H9 (cell line): ENCODE measurements at regions not wholly inside any gene's neighbourhood (a gene's known extent, or its start where the extent isn't known, plus 50 kb on each side); places are given as distances from the start of the nearest gene placed in this dataset.

Experiments used
- DNase-seq: peaks from one replicate; pipeline ENCODE4 v3.0.0-alpha.2; 2017
- H2AFZ ChIP-seq: one replicate; pipeline ENCODE4 v1.6.1; 2013; ENCODE audit warnings: mild to moderate bottlenecking, low read length, control low read depth, moderate library complexity
- H2AK5ac ChIP-seq: 2 replicates; pipeline ENCODE4 v1.6.1; 2013; ENCODE audit warnings: low read length, control low read depth, mixed read lengths; ENCODE audit not compliant: insufficient read length
- H2BK120ac ChIP-seq: one replicate; pipeline ENCODE4 v1.6.1; 2013; ENCODE audit warnings: low read depth, mild to moderate bottlenecking, low read length, control low read depth, inconsistent platforms; ENCODE audit not compliant: poor library complexity, severe bottlenecking
- H2BK12ac ChIP-seq: 2 replicates; pipeline ENCODE4 v1.6.1; 2013; ENCODE audit warnings: low read length, control low read depth, mixed read lengths, low read depth; ENCODE audit not compliant: insufficient read length
- H2BK15ac ChIP-seq: 2 replicates; pipeline ENCODE4 v1.6.1; 2013; ENCODE audit warnings: low read depth, low read length, control low read depth
- H2BK20ac ChIP-seq: one replicate; pipeline ENCODE4 v1.6.1; 2013; ENCODE audit warnings: low read depth, mild to moderate bottlenecking, low read length, control low read depth, inconsistent platforms; ENCODE audit not compliant: poor library complexity, severe bottlenecking
- H2BK5ac ChIP-seq: 2 replicates; pipeline ENCODE4 v1.6.1; 2013; ENCODE audit warnings: low read length, control low read depth, mixed read lengths; ENCODE audit not compliant: insufficient read length
- H3K14ac ChIP-seq: 2 replicates; pipeline ENCODE4 v1.6.1; 2013; ENCODE audit warnings: low read length, control low read depth; ENCODE audit not compliant: insufficient read depth
- H3K18ac ChIP-seq: 2 replicates; pipeline ENCODE4 v1.6.1; 2013; ENCODE audit warnings: low read depth, mild to moderate bottlenecking, mixed read lengths, low read length, control low read depth; ENCODE audit not compliant: insufficient read length
- H3K23ac ChIP-seq: 2 replicates; pipeline ENCODE4 v1.6.1; 2013; ENCODE audit warnings: low read length, control low read depth, mixed read lengths, low read depth; ENCODE audit not compliant: insufficient read length
- H3K23me2 ChIP-seq: 2 replicates; pipeline ENCODE4 v1.6.1; 2013; ENCODE audit warnings: low read depth, mild to moderate bottlenecking, mixed read lengths, low read length, control low read depth; ENCODE audit not compliant: insufficient read length, poor library complexity, severe bottlenecking
- H3K27ac ChIP-seq: 2 replicates; pipeline ENCODE4 v1.5.1; 2013; ENCODE audit warnings: low read length, control low read depth, mixed read lengths, low read depth; ENCODE audit not compliant: insufficient read length
- H3K27me3 ChIP-seq: 2 replicates; pipeline ENCODE4 v1.6.1; 2013; ENCODE audit warnings: low read length, control low read depth, inconsistent platforms; ENCODE audit not compliant: insufficient read depth
- H3K4ac ChIP-seq: 2 replicates; pipeline ENCODE4 v1.6.1; 2013; ENCODE audit warnings: low read depth, mild to moderate bottlenecking, control low read depth, inconsistent platforms, low read length, moderate library complexity
- H3K4me1 ChIP-seq: 2 replicates; pipeline ENCODE4 v1.6.1; 2013; ENCODE audit warnings: low read length, control low read depth, inconsistent platforms; ENCODE audit not compliant: insufficient read depth
- H3K4me2 ChIP-seq: 2 replicates; pipeline ENCODE4 v1.6.1; 2013; ENCODE audit warnings: low read length, control low read depth, mixed read lengths; ENCODE audit not compliant: insufficient read length, insufficient read depth
- H3K56ac ChIP-seq: 2 replicates; pipeline ENCODE4 v1.6.1; 2013; ENCODE audit warnings: low read depth, mild to moderate bottlenecking, mixed read lengths, low read length, control low read depth; ENCODE audit not compliant: insufficient read length
- H3K79me1 ChIP-seq: 2 replicates; pipeline ENCODE4 v1.6.1; 2013; ENCODE audit warnings: low read depth, mild to moderate bottlenecking, moderate library complexity, low read length, control low read depth, inconsistent platforms; ENCODE audit not compliant: insufficient read depth, poor library complexity, severe bottlenecking
- H3K79me2 ChIP-seq: 2 replicates; pipeline ENCODE4 v1.6.1; 2013; ENCODE audit warnings: low read length, control low read depth, inconsistent platforms; ENCODE audit not compliant: insufficient read depth
- H3K9ac ChIP-seq: 2 replicates; pipeline ENCODE4 v1.6.1; 2013; ENCODE audit warnings: low read length, control low read depth, mixed read lengths; ENCODE audit not compliant: insufficient read length; ENCODE audit errors: extremely low read depth
- H3K9me3 ChIP-seq: one replicate; pipeline ENCODE4 v1.6.1; 2013; ENCODE audit warnings: low read depth, low read length, inconsistent platforms; ENCODE audit not compliant: control insufficient read depth
- H3T11ph ChIP-seq: one replicate; pipeline ENCODE4 v1.6.1; 2013; ENCODE audit warnings: mild to moderate bottlenecking, low read length, control low read depth, inconsistent platforms
- H4K20me1 ChIP-seq: one replicate; pipeline ENCODE4 v1.6.1; 2013; ENCODE audit not compliant: control insufficient read depth, insufficient read length, insufficient read depth
- H4K5ac ChIP-seq: 2 replicates; pipeline ENCODE4 v1.6.1; 2013; ENCODE audit warnings: low read depth, mild to moderate bottlenecking, mixed read lengths, low read length, control low read depth; ENCODE audit not compliant: insufficient read length
- H4K8ac ChIP-seq: replicated peaks from 2 replicates; pipeline ENCODE4 v1.6.1; 2013; ENCODE audit warnings: low read length, control low read depth, mixed read lengths, low read depth; ENCODE audit not compliant: insufficient read length
- H4K91ac ChIP-seq: 2 replicates; pipeline ENCODE4 v1.6.1; 2013; ENCODE audit warnings: low read depth, mild to moderate bottlenecking, moderate library complexity, mixed read lengths, low read length, control low read depth; ENCODE audit not compliant: insufficient read length
- H3K27ac Mint-ChIP-seq, 3 experiments: 2 replicates in 2 of 3; 3 replicates in 1 of 3; pipeline ENCODE4 v1.8.0; 2020 to 2021; ENCODE audit warnings: mixed read lengths in 3 of 3, mild to moderate bottlenecking in 1 of 3, moderate library complexity in 1 of 3
- H3K27me3 Mint-ChIP-seq: 2 replicates; pipeline ENCODE4 v1.8.0; 2021; ENCODE audit warnings: low read depth, mild to moderate bottlenecking, moderate library complexity, mixed read lengths
- H3K36me3 Mint-ChIP-seq, 3 experiments: 2 replicates in 2 of 3; 3 replicates in 1 of 3; pipeline ENCODE4 v1.8.0; 2020 to 2021; ENCODE audit warnings: low read depth in 3 of 3, mixed read lengths in 3 of 3; ENCODE audit not compliant: insufficient read depth in 1 of 3
- H3K4me1 Mint-ChIP-seq, 2 experiments: 2 replicates each; pipeline ENCODE4 v1.8.0; 2020; ENCODE audit warnings: mixed read lengths in 2 of 2
- H3K4me3 Mint-ChIP-seq, 2 experiments: 2 replicates in 1 of 2; 3 replicates in 1 of 2; pipeline ENCODE4 v1.8.0; 2020 to 2021; ENCODE audit warnings: mild to moderate bottlenecking in 2 of 2, mixed read lengths in 2 of 2, moderate library complexity in 1 of 2
- H3K9me3 Mint-ChIP-seq, 2 experiments: 2 replicates in 1 of 2; 3 replicates in 1 of 2; pipeline ENCODE4 v1.8.0; 2020; ENCODE audit warnings: mild to moderate bottlenecking in 2 of 2, mixed read lengths in 2 of 2, moderate library complexity in 1 of 2
- WGBS: extraction: QIAGEN DNeasy Blood & Tissue Kit; methylation state at CpG from one replicate; pipeline ENCODE4 v1.1.7; 2013; ENCODE audit warnings: missing lambda C conversion rate, low lambda C conversion rate, mixed read lengths; ENCODE audit not compliant: insufficient read length; ENCODE audit errors: extremely low coverage; 5-methylcytosine and 5-hydroxymethylcytosine counted together
- TF ChIP-seq, protein P1 (sequence below): fragments of 200-600 bp; sonication (generic); conservative IDR thresholded peaks from 3 replicates; pipeline ENCODE4 v1.8.0; 2021; ENCODE audit warnings: antibody characterized with exemption, mild to moderate bottlenecking

DNA sequence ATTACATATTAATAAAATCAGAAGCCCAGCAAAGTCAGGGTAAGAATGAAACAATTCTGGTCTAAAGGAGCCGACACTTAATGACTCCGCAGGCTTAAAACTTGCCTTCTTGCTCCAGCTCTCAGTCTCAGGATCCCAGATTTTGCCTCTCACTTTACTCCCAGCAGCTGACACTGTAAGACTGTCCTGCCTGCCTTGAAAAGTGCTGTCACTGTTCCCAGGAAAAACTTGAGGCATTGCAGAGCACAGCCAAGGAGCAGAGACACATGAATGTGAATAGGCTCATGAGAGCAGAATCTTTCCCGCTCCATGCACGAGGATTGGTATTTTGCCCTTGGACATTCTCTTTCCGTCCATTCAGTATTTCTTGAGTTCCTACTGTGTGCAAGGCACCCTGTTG is 457.6 kb upstream of the ZFHX3 start:
- Histone ChIP-seq H3K27me3 (no peaks in the 10 kb centered on the region), H4K8ac (no peak overlapping the region), H3K4me2 (no peak overlapping the region), H2BK120ac (no peak overlapping the region), H3K27ac (no peak overlapping the region), H2BK20ac (no peak overlapping the region), H4K91ac (no peak overlapping the region), H3K4ac (no peak overlapping the region), H3K23ac (no peak overlapping the region), H3K79me1 (no peaks in the 10 kb centered on the region), H2BK5ac (no peak overlapping the region), H2BK15ac (no peak overlapping the region), H2AFZ (no peak overlapping the region), H4K20me1 (no peaks in the 10 kb centered on the region), H3K18ac (no peak overlapping the region), H3K9ac (no peak overlapping the region), H3K23me2 (no peaks in the 10 kb centered on the region), H4K5ac (no peak overlapping the region), H3K9me3 (no peaks in the 10 kb centered on the region), H3K56ac (no peak overlapping the region), H3T11ph (no peak overlapping the region), H3K79me2 (no peaks in the 10 kb centered on the region), H3K4me1 (no peaks in the 10 kb centered on the region), H2AK5ac (no peak overlapping the region), H3K14ac (no peak overlapping the region), H2BK12ac (no peak overlapping the region)
- Mint-ChIP-seq H3K4me1 (peaks cover 13 to 18% of the 10 kb centered on the region in 2 experiments), H3K27me3 (peaks cover 4% of the 10 kb centered on the region; the same call in 1 of the 2 replicates), H3K36me3 (no peaks in the 10 kb centered on the region), H3K4me3 (no peak overlapping the region), H3K9me3 (no peaks in the 10 kb centered on the region), H3K27ac (no peak overlapping the region)
- WGBS: no CpG with 5 or more reads among the region's 5 CpGs
- no peak for DNase-seq
- TF ChIP-seq, protein P1, sequence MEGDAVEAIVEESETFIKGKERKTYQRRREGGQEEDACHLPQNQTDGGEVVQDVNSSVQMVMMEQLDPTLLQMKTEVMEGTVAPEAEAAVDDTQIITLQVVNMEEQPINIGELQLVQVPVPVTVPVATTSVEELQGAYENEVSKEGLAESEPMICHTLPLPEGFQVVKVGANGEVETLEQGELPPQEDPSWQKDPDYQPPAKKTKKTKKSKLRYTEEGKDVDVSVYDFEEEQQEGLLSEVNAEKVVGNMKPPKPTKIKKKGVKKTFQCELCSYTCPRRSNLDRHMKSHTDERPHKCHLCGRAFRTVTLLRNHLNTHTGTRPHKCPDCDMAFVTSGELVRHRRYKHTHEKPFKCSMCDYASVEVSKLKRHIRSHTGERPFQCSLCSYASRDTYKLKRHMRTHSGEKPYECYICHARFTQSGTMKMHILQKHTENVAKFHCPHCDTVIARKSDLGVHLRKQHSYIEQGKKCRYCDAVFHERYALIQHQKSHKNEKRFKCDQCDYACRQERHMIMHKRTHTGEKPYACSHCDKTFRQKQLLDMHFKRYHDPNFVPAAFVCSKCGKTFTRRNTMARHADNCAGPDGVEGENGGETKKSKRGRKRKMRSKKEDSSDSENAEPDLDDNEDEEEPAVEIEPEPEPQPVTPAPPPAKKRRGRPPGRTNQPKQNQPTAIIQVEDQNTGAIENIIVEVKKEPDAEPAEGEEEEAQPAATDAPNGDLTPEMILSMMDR: no peak
